ENCODE measurements at regions not wholly inside any gene's neighbourhood (a gene's known extent, or its start where the extent isn't known, plus 50 kb on each side); places are given as distances from the start of the nearest gene placed in this dataset.

- TF ChIP-seq CTCF (IDR thresholded peaks at IDR 0.05) (no peak), ZFX (IDR thresholded peaks at IDR 0.05; ENCODE audit: borderline replicate concordance) (no peak)
Observed at GRCh38 chr16:35747658-35748455, 2288.4 kb downstream of the TP53TG3F start.
